GM21423 (cell line): ENCODE measurements at regions not wholly inside any gene's neighbourhood (a gene's known extent, or its start where the extent isn't known, plus 50 kb on each side); places are given as distances from the start of the nearest gene placed in this dataset.

Experiments used
- ATAC-seq: cut with Tn5 transposase; IDR thresholded peaks from one replicate; pipeline ENCODE4 v1.9.1; 2021; ENCODE audit warnings: mild to moderate bottlenecking, moderate library complexity; ENCODE audit not compliant: unreplicated experiment

DNA sequence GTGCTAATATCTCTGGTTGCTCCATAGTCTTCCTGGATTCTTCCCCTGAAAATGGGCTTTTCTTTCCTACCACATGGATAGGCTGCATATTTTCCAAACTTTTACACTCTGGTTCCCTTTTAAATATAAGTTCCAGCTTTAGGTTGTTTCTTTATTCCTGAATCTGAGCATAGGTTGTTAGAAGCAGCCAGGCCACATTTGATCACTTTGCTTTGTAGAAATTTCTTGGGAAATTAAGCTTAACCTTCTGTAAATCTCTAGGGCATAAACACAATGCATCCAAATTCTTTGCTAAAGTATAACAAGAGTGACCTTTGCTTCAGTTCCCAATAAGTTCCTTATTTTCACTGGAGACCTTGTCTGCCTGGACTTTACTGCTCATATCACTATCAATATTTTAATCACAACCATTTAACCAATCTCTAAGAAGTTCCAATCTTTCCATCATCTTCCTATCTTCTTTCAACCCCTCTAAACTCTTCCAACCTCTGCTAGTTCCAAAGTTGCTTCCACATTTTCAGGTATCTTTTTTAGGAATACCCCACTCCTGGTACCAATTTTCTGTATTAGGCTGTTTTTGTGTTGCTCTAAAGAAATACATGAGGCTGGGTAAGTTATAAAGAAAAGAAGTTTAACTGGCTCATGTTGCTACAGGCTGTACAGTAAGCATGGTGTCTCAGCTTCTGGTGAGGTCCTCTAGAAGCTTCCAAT lies 389.6 kb upstream of the HS6ST1 start:
- no peak for ATAC-seq

- ATAC-seq, result no peak
Measured at GRCh38 chr2:128710242-128710641, 391.6 kb upstream of the HS6ST1 start.

- no peak for ATAC-seq
Measured at GRCh38 chr2:128710729-128711128, 392.1 kb upstream of the HS6ST1 start.

GRCh38 chr2:128714285-128714684 lies 395.6 kb upstream of the HS6ST1 start:
- ATAC-seq, result no peak

DNA sequence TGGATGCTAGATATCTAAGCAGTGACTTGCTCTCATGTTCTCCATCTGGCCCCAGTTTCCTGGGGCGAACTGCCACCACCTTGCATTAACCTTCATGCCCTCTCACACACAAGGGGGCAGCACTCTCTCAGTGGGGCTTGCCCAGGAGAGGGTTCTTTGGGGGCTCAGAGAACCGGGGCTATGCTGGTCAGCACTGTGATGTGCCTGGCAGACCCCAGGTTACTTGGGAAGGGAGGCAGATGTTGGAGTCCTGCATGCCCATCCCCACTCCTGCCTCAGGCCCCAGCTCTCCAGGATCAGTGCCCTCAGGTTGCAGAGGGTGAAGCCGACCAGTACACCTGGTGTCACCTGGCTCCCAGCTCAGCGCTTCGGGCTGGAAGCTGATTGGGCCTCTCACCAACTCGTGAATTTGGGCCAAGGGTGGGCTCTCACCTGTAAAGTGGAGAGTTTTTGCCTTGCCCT lies 396.2 kb upstream of the HS6ST1 start:
- no peak for ATAC-seq

- ATAC-seq, result no peak
Measured at GRCh38 chr2:128715360-128715759, 396.7 kb upstream of the HS6ST1 start.

DNA sequence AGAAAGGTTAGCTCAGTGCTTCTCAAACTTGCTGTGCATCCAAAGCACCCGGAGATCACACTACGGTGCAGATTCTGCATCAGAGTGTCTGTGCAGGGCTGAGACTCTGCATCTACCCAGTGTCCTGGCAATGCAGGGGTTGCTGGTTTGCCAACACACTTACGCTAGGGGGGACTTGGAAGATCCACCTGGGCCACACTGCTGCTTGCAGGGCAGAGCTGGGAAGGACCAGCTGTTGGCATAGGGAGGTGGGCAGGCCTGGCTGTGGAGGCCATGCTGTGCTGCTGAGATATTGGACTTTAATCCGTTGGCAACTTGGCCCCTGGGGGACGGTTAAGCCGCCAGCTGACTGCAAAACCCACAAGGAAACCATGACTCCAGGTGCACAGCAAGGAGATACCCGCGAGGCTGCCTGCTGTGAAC lies 397.6 kb upstream of the HS6ST1 start:
- ATAC-seq, result no peak

GRCh38 chr2:128717758-128718710 lies 399.4 kb upstream of the HS6ST1 start:
- ATAC-seq, result no peak

- no peak for ATAC-seq
Measured at GRCh38 chr2:128720080-128721022, 401.7 kb upstream of the HS6ST1 start.

GRCh38 chr2:128721096-128721495 lies 402.4 kb upstream of the HS6ST1 start:
- ATAC-seq, result no peak

DNA sequence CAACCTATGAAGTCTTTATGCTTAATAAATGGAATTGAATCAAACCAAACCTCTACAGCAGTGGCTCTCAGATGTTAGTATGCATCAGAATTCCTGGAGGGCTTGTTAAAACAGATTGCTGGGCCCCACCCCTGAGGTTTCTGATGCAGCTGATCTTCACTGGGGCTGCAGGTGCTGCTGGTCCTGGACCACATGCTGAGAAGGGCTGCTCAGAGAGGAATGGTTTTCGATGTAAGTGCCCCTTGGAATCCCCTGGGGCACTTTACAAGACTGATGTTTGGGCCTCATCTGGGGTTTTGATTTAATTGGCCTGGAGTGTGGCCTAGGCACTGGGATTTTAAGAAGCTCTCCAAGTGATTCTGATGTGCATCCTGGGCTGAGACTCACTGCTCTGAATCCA lies 403.8 kb upstream of the HS6ST1 start:
- ATAC-seq, result no peak

GRCh38 chr2:128724547-128724946 lies 405.9 kb upstream of the HS6ST1 start:
- no peak for ATAC-seq

- ATAC-seq, result no peak
Measured at GRCh38 chr2:128724972-128725371, 406.3 kb upstream of the HS6ST1 start.

GRCh38 chr2:128726236-128726635 lies 407.6 kb upstream of the HS6ST1 start:
- ATAC-seq, result no peak

GRCh38 chr2:128726911-128727310 lies 408.2 kb upstream of the HS6ST1 start:
- peak; percentile 36 for ATAC-seq

DNA sequence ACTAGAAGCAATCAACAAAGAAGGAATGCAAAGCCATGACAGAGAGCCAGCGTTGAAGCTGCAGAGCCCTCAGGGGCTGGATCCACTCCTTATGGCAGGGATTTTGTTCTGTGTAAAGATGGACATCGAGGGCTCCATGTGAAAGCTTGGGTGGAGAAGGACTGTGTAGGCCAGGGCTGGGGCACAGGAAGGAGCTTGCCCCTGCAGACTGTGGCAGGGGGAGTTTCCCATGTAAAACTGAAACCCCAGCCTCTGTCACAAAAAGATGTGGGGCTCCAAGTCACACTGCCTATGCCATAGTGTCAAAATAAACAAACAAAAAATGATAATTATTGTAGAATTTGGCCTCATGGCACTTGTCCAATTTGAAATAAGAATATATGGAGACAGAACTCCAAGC lies 408.7 kb upstream of the HS6ST1 start:
- peak; percentile 80 for ATAC-seq

DNA sequence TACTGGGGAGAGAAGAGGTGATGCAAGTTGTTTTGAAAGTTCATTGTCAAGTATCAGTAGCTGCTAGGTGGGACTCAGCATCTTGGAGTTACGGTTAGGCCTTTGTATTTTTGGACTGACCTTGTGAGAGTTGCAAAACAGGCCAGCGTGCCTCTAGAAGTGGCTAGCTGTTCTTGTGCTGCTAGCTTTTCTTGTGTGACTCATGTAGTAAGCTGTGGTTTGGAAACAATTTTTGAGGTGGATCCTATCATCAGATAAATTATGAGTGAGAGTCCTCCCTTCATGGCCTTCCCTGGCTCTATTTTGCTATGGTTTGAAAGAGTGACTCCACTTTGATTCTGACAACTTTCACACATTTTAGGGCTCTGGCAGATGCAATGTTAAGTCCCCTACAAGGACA lies 409.2 kb upstream of the HS6ST1 start:
- ATAC-seq, result no peak

DNA sequence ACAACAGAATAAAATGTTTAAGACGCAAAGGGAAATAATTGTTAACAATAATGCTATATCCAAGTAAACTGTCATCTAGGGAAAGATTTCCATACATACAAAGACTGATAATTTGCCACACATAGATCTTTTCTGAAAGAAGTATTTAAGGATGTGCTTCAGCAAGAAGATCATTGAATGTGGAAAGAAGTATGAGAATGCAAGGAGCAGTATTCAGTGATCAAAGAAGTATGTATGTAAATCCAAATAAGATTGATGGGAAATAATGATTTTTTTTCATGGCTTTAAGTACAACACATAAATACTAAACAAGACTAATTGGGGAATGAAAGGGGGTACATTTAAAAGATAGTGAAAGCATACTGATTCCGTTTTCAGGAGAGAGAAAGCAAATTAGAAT lies 410.4 kb upstream of the HS6ST1 start:
- no peak for ATAC-seq

DNA sequence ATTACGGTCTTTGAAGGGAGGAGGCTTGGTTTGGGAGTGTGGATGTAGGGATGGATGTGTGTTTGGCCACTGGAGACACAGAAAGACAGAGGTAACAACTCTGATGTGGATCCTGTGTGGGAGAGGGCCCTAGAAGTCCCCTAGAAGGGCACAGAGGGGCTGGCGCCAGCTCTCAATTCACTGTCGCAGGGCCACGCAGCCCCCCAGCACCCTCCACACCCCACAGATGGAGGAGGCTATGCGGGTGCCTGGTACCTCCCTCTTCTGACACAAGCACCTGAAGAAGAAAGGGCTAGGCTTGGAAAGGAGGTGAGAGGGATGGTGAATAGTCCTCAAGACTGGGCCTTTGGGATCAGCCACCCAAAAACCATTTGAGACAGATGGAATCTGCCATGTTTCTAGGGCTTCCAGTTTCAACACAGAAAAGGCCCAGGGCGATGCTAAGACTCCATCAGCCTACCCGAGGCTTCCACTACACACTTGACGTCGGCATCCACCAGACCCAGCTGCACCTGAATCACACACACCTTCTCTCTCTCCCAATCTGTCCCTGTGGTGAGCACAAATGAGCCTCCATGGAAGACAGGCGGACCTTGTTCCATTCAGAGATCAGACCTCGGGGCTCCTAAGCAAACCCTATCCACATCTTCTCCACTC lies 413.5 kb upstream of the HS6ST1 start:
- ATAC-seq, result no peak

DNA sequence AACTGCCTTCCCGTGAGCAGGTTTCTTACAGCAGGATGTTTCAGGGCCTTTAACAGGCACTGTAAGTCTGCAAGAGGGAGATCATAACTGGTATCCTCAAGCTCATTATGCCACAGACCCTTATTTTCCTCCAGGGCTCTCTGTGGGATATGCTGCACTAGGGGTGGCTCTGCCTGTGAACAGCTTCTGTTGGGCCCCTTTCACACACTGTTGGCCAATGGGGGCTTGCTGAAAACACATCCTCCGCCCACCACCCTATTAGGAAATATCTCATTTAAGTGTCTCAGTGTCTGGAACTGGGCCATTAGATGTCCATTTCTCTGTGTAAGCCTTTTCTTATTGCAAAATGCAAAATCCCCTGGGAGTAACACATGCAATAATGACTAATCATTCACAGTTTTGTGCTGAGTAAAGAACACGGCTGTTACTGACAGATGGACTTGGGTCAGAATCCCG lies 414.3 kb upstream of the HS6ST1 start:
- ATAC-seq, result no peak
